ENCODE measurements at regions not wholly inside any gene's neighbourhood (a gene's known extent, or its start where the extent isn't known, plus 50 kb on each side); places are given as distances from the start of the nearest gene placed in this dataset.

DNA sequence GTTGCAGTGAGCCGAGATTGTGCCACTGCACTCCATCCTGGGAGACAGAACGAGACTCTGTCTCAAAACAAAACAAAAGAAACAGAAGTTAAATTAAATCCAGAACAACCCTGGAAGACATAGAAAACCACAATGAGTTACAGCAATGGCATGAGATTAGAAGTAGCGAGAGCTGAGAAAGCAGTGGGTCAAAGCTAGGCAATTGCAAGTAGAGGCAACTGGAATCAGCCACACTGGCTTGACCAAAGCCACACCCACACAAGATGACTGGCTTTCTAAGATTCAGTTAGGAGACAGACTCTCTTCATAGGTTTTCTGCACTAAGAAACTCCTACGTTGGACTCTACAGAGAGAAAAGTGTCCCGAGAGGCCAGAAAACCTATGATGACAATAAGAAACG lies 443.0 kb downstream of the GPM6A start:
- in situ Hi-C loops (cut with HindIII; ENCODE audit: low sequenced_read_pairs) = no loop called here
- peak; percentile 72 for DNase-seq (ENCODE audit: low read depth, low spot score)
- no peak overlapping the region for H3K4me3 ChIP-seq (ENCODE audit: low read depth, low read length)
- no peak for TF ChIP-seq CTCF (IDR thresholded peaks at IDR 0.05; ENCODE audit: low read depth, low read length)

DNA sequence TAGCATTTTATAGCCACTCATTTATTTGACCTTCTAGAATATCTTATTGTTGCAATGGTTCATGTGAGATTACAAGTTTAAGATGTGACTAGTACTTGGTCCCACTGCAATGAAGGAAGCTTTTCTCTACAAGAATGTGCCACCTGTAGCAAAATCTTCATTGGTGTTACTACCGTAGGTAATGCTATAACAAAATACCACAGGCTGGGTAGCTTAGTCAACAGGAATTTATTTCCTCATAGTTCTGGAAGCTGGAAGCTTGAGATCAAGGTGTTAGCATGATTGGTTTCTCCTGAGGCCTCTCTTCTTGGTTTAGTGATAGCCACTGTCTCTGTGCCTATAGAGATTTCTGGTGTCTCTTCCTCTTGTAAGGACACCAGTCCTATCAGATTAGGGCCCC lies 441.0 kb downstream of the GPM6A start:
- in situ Hi-C loops (cut with HindIII; ENCODE audit: low sequenced_read_pairs) = no loop called here
- TF ChIP-seq CTCF (IDR thresholded peaks at IDR 0.05; ENCODE audit: low read depth, low read length) = no peak
- no peak overlapping the region for H3K4me3 ChIP-seq (ENCODE audit: low read depth, low read length)
- no peak for DNase-seq (ENCODE audit: low read depth, low spot score)

DNA sequence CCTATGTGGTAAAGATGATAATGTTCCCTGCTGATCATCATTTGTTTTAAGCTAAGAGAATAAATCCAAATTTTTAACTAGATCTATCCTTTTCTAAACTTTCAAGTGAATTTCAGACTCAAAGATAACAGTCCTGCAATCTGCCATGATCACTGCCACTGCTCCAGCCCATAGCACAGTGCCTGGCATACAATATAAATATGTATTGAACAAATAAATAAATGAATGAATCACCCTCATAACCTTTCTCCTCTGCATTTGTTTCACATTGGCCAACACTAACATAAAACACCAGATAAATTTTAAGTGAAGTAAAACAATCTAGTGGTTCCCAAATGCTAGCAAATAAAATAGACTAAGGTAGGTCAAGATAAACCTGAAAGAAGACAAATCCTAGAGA lies 439.0 kb downstream of the GPM6A start:
- in situ Hi-C loops (cut with HindIII; ENCODE audit: low sequenced_read_pairs) = no loop called here
- no peak overlapping the region for H3K4me3 ChIP-seq (ENCODE audit: low read depth, low read length)

GRCh38 chr4:175374459-175374858 lies 437.6 kb downstream of the GPM6A start:
- in situ Hi-C loops (cut with HindIII; ENCODE audit: low sequenced_read_pairs) = no loop called here
- TF ChIP-seq CTCF (IDR thresholded peaks at IDR 0.05; ENCODE audit: low read depth, low read length) = no peak
- DNase-seq (ENCODE audit: low read depth, low spot score) = no peak
- H3K4me3 ChIP-seq (ENCODE audit: low read depth, low read length) = no peak overlapping the region

More for the DNA sequence above, 439.0 kb downstream of the GPM6A start:
- no peak for DNase-seq (ENCODE audit: low read depth, low spot score)
- TF ChIP-seq CTCF (IDR thresholded peaks at IDR 0.05; ENCODE audit: low read depth, low read length) = no peak

DNA sequence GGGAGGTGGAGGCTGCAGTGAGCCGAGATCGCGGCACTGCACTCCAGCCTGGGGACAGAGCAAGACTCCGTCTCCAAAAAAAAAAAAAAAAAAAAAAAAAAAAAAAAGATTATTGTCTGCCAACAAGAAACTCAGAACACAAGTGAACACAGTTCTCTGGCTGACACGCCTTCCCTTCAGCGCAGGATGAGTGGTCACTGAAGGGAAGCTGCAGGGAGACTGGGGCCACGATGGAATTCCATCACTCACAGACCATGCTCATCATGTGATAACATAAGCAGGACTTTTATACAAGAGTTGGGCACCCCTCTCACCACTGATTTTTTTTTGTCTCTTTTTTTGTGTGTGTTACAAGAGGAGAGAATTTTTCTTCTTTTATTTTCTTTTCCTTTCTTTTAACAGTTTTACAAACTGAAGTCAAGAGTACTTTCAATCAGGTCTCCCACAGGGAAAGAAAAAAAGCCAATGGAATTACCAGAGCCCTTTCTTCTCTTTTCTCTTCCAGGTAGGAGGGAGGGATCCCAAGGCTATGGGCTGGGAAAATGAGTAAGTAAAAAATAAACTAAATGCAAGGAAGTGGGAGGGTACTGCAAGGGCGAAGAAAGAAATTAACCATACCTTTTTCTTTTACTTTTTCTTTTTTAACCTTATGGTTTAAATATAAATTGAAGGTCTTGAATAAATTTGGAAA lies 435.6 kb downstream of the GPM6A start:
- in situ Hi-C loops (cut with HindIII; ENCODE audit: low sequenced_read_pairs) = no loop called here
- no peak for DNase-seq (ENCODE audit: low read depth, low spot score)
- no peak for TF ChIP-seq CTCF (IDR thresholded peaks at IDR 0.05; ENCODE audit: low read depth, low read length)
- no peak overlapping the region for H3K4me3 ChIP-seq (ENCODE audit: low read depth, low read length)

DNA sequence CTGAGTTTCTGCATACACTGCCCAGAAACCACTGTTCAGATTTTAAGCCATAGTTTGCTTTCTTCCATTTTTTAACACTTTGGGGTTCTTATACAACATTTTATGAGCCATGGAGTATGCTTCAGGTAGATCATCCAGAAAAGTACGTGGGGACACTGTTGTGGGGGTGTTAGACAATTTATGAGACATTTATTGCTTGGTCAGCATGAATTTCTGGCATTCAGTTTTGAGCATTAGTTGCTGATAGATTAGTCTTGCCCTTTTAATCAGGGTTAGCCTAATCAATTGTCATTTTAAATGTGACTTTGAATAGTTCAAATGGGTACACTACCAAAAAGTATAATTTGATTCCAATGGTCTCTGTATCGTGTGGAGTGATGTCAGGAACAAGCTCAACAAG lies 434.9 kb downstream of the GPM6A start:
- in situ Hi-C loops (cut with HindIII; ENCODE audit: low sequenced_read_pairs) = no loop called here
- no peak for DNase-seq (ENCODE audit: low read depth, low spot score)
- no peak overlapping the region for H3K4me3 ChIP-seq (ENCODE audit: low read depth, low read length)

More for the DNA sequence above, 434.9 kb downstream of the GPM6A start:
- TF ChIP-seq CTCF (IDR thresholded peaks at IDR 0.05; ENCODE audit: low read depth, low read length) = no peak
